ENCODE measurements at regions not wholly inside any gene's neighbourhood (a gene's known extent, or its start where the extent isn't known, plus 50 kb on each side); places are given as distances from the start of the nearest gene placed in this dataset.

DNA sequence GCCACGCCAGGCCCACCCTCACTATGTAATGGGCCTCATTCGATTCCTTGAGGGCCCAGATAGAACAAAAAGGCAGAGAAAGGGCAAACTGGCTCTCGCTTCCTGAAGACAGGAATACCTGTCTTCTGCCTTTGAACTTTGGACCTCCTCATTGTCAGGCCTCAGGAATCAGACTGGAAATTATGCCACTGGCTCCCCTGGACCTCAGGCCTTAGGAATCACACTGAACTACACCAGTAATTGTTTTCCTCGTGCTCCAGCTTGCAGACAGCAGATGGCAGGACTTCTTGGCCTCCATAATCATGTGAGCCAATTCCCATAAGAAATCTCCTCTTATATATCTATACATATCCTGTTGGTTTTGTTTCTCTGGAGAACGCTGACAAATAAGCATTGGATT is 258.6 kb upstream of the KCNG1 start:
- Histone ChIP-seq H4K20me1 (ENCODE audit: insufficient read depth, low read length) (no peaks in the 10 kb centered on the region), H3K9me3 (replicated peaks; ENCODE audit: insufficient read depth, low read length) (no peaks in the 10 kb centered on the region), H3K79me2 (ENCODE audit: low read length) (no peaks in the 10 kb centered on the region), H3K9me2 (replicated peaks; ENCODE audit: insufficient read depth, low read length) (no peaks in the 10 kb centered on the region), H3K36me3 (replicated peaks; ENCODE audit: insufficient read depth, low read length) (no peaks in the 10 kb centered on the region), H3K4me2 (ENCODE audit: low read depth, low read length) (no peak overlapping the region), H2AFZ (ENCODE audit: low read length) (no peak overlapping the region), H3K27ac (ENCODE audit: low read length) (no peak overlapping the region), H3K27me3 (replicated peaks; ENCODE audit: insufficient read depth, low read length) (no peaks in the 10 kb centered on the region), H3K4me3 (ENCODE audit: low read length) (no peak overlapping the region), H3K9ac (ENCODE audit: low read length) (no peak overlapping the region), H3F3A (ENCODE audit: insufficient read depth, low read length) (no peaks in the 10 kb centered on the region), H3K4me1 (ENCODE audit: low read length) (no peaks in the 10 kb centered on the region)
- no peak for DNase-seq
- TF ChIP-seq, protein P1, sequence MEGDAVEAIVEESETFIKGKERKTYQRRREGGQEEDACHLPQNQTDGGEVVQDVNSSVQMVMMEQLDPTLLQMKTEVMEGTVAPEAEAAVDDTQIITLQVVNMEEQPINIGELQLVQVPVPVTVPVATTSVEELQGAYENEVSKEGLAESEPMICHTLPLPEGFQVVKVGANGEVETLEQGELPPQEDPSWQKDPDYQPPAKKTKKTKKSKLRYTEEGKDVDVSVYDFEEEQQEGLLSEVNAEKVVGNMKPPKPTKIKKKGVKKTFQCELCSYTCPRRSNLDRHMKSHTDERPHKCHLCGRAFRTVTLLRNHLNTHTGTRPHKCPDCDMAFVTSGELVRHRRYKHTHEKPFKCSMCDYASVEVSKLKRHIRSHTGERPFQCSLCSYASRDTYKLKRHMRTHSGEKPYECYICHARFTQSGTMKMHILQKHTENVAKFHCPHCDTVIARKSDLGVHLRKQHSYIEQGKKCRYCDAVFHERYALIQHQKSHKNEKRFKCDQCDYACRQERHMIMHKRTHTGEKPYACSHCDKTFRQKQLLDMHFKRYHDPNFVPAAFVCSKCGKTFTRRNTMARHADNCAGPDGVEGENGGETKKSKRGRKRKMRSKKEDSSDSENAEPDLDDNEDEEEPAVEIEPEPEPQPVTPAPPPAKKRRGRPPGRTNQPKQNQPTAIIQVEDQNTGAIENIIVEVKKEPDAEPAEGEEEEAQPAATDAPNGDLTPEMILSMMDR (IDR thresholded peaks at IDR 0.05; ENCODE audit: low read length): no peak
- no peak for TF ChIP-seq EZH2 (optimal IDR thresholded peaks at IDR 0.05; ENCODE audit: low read depth, low read length)
- TF ChIP-seq EZH2phosphoT487 (IDR thresholded peaks at IDR 0.05; ENCODE audit: low read length): no peak

DNA sequence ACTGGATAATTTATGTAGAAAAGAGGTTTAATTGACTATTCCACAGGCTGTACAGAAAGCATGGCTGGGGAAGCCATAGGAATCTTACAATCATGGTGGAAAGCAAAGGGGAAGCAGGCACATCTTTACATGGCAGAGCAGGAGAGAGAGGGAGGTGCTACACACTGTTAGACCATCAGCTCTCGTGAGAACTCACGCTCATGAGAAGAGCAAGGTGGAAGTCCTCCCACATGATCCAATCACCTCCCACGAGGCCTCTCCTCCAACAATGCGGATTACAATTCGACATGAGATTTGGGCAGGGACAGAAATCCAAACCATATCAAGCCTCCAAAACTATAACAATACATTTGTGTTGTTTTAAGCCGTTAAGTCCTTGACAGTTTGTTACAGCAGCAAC is 257.1 kb upstream of the KCNG1 start:
- no peak overlapping the region for H3K4me3 ChIP-seq (ENCODE audit: low read length)
- H3K79me2 ChIP-seq (ENCODE audit: low read length): no peaks in the 10 kb centered on the region
- H3F3A ChIP-seq (ENCODE audit: insufficient read depth, low read length): no peaks in the 10 kb centered on the region
- DNase-seq: no peak
- H3K9me3 ChIP-seq (replicated peaks; ENCODE audit: insufficient read depth, low read length): no peaks in the 10 kb centered on the region
- H3K4me1 ChIP-seq (ENCODE audit: low read length): no peaks in the 10 kb centered on the region
- no peaks in the 10 kb centered on the region for H4K20me1 ChIP-seq (ENCODE audit: insufficient read depth, low read length)
- no peaks in the 10 kb centered on the region for H3K36me3 ChIP-seq (replicated peaks; ENCODE audit: insufficient read depth, low read length)
- no peak overlapping the region for H3K9ac ChIP-seq (ENCODE audit: low read length)
- no peak overlapping the region for H3K27ac ChIP-seq (ENCODE audit: low read length)
- TF ChIP-seq EZH2phosphoT487 (IDR thresholded peaks at IDR 0.05; ENCODE audit: low read length) (no peak), EZH2 (optimal IDR thresholded peaks at IDR 0.05; ENCODE audit: low read depth, low read length) (no peak)
- TF ChIP-seq, protein P1 (IDR thresholded peaks at IDR 0.05; ENCODE audit: low read length): no peak
- no peaks in the 10 kb centered on the region for H3K27me3 ChIP-seq (replicated peaks; ENCODE audit: insufficient read depth, low read length)
- no peak overlapping the region for H3K4me2 ChIP-seq (ENCODE audit: low read depth, low read length)
- H3K9me2 ChIP-seq (replicated peaks; ENCODE audit: insufficient read depth, low read length): no peaks in the 10 kb centered on the region
- no peak overlapping the region for H2AFZ ChIP-seq (ENCODE audit: low read length)

DNA sequence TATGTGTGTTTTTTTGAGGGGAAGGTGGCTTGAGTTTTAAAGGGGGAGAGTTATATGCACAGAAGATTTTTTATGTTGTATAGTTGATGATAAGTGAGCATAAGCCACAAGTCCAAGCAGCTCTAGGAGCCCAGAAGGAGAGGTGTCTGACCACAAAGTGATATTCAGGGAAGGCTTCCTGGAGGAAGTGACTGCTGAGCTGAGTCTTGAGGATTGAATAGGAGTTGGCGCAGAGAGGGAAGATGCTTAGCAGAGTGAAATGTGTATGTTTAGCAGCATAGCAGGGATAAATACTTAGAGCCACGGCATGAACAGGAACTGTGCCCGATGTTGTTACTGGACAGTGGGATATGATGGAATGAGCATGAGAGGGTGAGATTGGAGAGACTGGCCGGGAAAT is 255.1 kb upstream of the KCNG1 start:
- Histone ChIP-seq H3K4me3 (ENCODE audit: low read length) (no peak overlapping the region), H2AFZ (ENCODE audit: low read length) (no peak overlapping the region), H3K27ac (ENCODE audit: low read length) (no peak overlapping the region), H3K79me2 (ENCODE audit: low read length) (no peaks in the 10 kb centered on the region), H3K4me1 (ENCODE audit: low read length) (no peaks in the 10 kb centered on the region), H3K36me3 (replicated peaks; ENCODE audit: insufficient read depth, low read length) (no peaks in the 10 kb centered on the region), H3F3A (ENCODE audit: insufficient read depth, low read length) (no peaks in the 10 kb centered on the region), H3K27me3 (replicated peaks; ENCODE audit: insufficient read depth, low read length) (no peaks in the 10 kb centered on the region), H3K9me3 (replicated peaks; ENCODE audit: insufficient read depth, low read length) (no peaks in the 10 kb centered on the region), H3K9ac (ENCODE audit: low read length) (no peak overlapping the region), H3K4me2 (ENCODE audit: low read depth, low read length) (no peak overlapping the region), H4K20me1 (ENCODE audit: insufficient read depth, low read length) (no peaks in the 10 kb centered on the region), H3K9me2 (replicated peaks; ENCODE audit: insufficient read depth, low read length) (no peaks in the 10 kb centered on the region)
- TF ChIP-seq, protein P1 (IDR thresholded peaks at IDR 0.05; ENCODE audit: low read length): no peak
- TF ChIP-seq EZH2phosphoT487 (IDR thresholded peaks at IDR 0.05; ENCODE audit: low read length): no peak
- DNase-seq: no peak
